OCI-LY3 (cell line): ENCODE measurements at regions not wholly inside any gene's neighbourhood (a gene's known extent, or its start where the extent isn't known, plus 50 kb on each side); places are given as distances from the start of the nearest gene placed in this dataset.

ENCODE experiments used
- H2AFZ ChIP-seq: fragments of 200-600, 300-600 bp; shearing (Covaris generic); 2 replicates; pipeline ENCODE4 v1.6.0; 2014; ENCODE audit warnings: antibody characterized with exemption, low read depth, low read length
- H3K27ac ChIP-seq: fragments of 200-600, 300-600 bp; sonication (generic); 2 replicates; pipeline ENCODE4 v1.5.1; 2014; ENCODE audit warnings: mild to moderate bottlenecking, low read length, moderate library complexity, mixed read lengths
- H3K27me3 ChIP-seq: fragments of 200-600, 300-600 bp; sonication (generic); 2 replicates; pipeline ENCODE4 v1.6.1; 2014; ENCODE audit warnings: low read depth, low read length, mixed read lengths
- H3K36me3 ChIP-seq: fragments of 200-600, 300-600 bp; sonication (generic); replicated peaks from 2 replicates; pipeline ENCODE3; 2014; ENCODE audit warnings: low read depth, low read length, mixed read lengths
- H3K4me1 ChIP-seq: fragments of 300-600, 200-600 bp; sonication (generic); 2 replicates; pipeline ENCODE4 v1.6.1; 2014; ENCODE audit warnings: low read length, mixed read lengths
- H3K4me2 ChIP-seq: fragments of 200-600, 300-600 bp; sonication (generic); 2 replicates; pipeline ENCODE4 v1.6.1; 2014; ENCODE audit warnings: low read length, mixed read lengths
- H3K4me3 ChIP-seq: fragments of 300-600, 200-600 bp; sonication (generic); 2 replicates; pipeline ENCODE4 v1.5.1; 2014; ENCODE audit warnings: antibody characterized with exemption, mild to moderate bottlenecking, low read length, moderate library complexity
- H3K79me2 ChIP-seq: fragments of 300-600, 200-600 bp; shearing (Covaris generic); 2 replicates; pipeline ENCODE4 v1.6.1; 2014; ENCODE audit warnings: mild to moderate bottlenecking, low read length, mixed read lengths
- H3K9ac ChIP-seq: fragments of 300-600, 200-600 bp; shearing (Covaris generic); 2 replicates; pipeline ENCODE4 v1.6.0; 2014; ENCODE audit warnings: mild to moderate bottlenecking, low read length, moderate library complexity
- H3K9me3 ChIP-seq: fragments of 200-600, 300-600 bp; shearing (Covaris generic); 2 replicates; pipeline ENCODE4 v1.6.1; 2014; ENCODE audit warnings: low read length, mixed read lengths; ENCODE audit not compliant: insufficient read depth
- H4K20me1 ChIP-seq: fragments of 200-600, 300-600 bp; sonication (generic); 2 replicates; pipeline ENCODE4 v1.6.1; 2016; ENCODE audit warnings: low read length, mixed read lengths; ENCODE audit not compliant: insufficient read depth
- EZH2phosphoT487 ChIP-seq: fragments of 200-600 bp; shearing (Covaris generic); IDR thresholded peaks from 2 replicates; pipeline ENCODE4 v1.6.1; 2018; ENCODE audit warnings: antibody characterized with exemption, mixed run types, low read depth
- TF ChIP-seq, protein P1 (sequence below): fragments of 200-600, 300-600 bp; sonication (generic); IDR thresholded peaks from 2 replicates; pipeline ENCODE4 v1.5.1; 2014; ENCODE audit warnings: antibody characterized with exemption, low read length, low read depth

- Histone ChIP-seq H3K9me3 (no peaks in the 10 kb centered on the region), H3K9ac (no peak overlapping the region), H2AFZ (no peak overlapping the region), H3K27ac (no peak overlapping the region), H3K4me3 (no peak overlapping the region), H3K4me1 (no peaks in the 10 kb centered on the region), H3K4me2 (no peak overlapping the region), H4K20me1 (no peaks in the 10 kb centered on the region), H3K27me3 (no peaks in the 10 kb centered on the region), H3K79me2 (no peaks in the 10 kb centered on the region), H3K36me3 (no peaks in the 10 kb centered on the region)
- no peak for TF ChIP-seq EZH2phosphoT487
- TF ChIP-seq, protein P1, sequence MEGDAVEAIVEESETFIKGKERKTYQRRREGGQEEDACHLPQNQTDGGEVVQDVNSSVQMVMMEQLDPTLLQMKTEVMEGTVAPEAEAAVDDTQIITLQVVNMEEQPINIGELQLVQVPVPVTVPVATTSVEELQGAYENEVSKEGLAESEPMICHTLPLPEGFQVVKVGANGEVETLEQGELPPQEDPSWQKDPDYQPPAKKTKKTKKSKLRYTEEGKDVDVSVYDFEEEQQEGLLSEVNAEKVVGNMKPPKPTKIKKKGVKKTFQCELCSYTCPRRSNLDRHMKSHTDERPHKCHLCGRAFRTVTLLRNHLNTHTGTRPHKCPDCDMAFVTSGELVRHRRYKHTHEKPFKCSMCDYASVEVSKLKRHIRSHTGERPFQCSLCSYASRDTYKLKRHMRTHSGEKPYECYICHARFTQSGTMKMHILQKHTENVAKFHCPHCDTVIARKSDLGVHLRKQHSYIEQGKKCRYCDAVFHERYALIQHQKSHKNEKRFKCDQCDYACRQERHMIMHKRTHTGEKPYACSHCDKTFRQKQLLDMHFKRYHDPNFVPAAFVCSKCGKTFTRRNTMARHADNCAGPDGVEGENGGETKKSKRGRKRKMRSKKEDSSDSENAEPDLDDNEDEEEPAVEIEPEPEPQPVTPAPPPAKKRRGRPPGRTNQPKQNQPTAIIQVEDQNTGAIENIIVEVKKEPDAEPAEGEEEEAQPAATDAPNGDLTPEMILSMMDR: no peak
These were observed 603.7 kb upstream of the ALCAM start for GRCh38 chr3:104763007-104763406.

DNA sequence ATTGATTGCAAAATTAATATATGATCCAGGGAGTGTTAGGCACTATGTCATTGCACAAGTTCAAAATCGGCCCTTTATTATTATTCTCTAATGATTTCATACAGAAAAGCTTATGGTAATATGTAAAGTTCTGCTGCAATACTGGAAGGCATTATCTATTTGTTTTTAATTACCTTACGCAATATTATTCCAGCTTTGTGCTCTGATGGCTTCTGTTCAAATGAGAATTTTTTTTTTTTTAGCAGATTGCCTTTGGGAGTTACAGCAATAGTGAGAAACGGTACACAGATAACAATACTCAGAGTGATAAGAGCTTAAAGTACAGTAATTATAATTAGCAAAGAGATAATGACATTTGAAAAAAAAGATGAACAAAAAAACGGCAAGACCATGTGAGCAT lies 602.2 kb upstream of the ALCAM start:
- Histone ChIP-seq H4K20me1 (no peaks in the 10 kb centered on the region), H3K4me3 (no peak overlapping the region), H3K9me3 (no peaks in the 10 kb centered on the region), H3K4me2 (no peak overlapping the region), H2AFZ (no peak overlapping the region), H3K79me2 (no peaks in the 10 kb centered on the region), H3K36me3 (no peaks in the 10 kb centered on the region), H3K9ac (no peak overlapping the region), H3K4me1 (no peaks in the 10 kb centered on the region), H3K27me3 (no peaks in the 10 kb centered on the region), H3K27ac (no peak overlapping the region)
- no peak for TF ChIP-seq EZH2phosphoT487
- TF ChIP-seq, protein P1: no peak

GRCh38 chr3:104768886-104769285 lies 597.8 kb upstream of the ALCAM start:
- no peak overlapping the region for H3K27ac ChIP-seq
- no peak overlapping the region for H3K4me2 ChIP-seq
- no peaks in the 10 kb centered on the region for H4K20me1 ChIP-seq
- H3K4me1 ChIP-seq: no peaks in the 10 kb centered on the region
- no peaks in the 10 kb centered on the region for H3K36me3 ChIP-seq
- TF ChIP-seq, protein P1: no peak
- TF ChIP-seq EZH2phosphoT487: no peak
- no peaks in the 10 kb centered on the region for H3K9me3 ChIP-seq
- H3K27me3 ChIP-seq: no peaks in the 10 kb centered on the region
- H3K4me3 ChIP-seq: no peak overlapping the region
- no peak overlapping the region for H3K9ac ChIP-seq
- no peak overlapping the region for H2AFZ ChIP-seq
- H3K79me2 ChIP-seq: no peaks in the 10 kb centered on the region

GRCh38 chr3:104779324-104779723 lies 587.4 kb upstream of the ALCAM start:
- H3K4me3 ChIP-seq: no peak overlapping the region

More at GRCh38 chr3:104779324-104779723, 587.4 kb upstream of the ALCAM start:
- no peaks in the 10 kb centered on the region for H3K79me2 ChIP-seq
- H3K27me3 ChIP-seq: no peaks in the 10 kb centered on the region
- no peaks in the 10 kb centered on the region for H3K36me3 ChIP-seq
- H4K20me1 ChIP-seq: no peaks in the 10 kb centered on the region
- no peak overlapping the region for H3K9ac ChIP-seq
- H2AFZ ChIP-seq: no peak overlapping the region
- H3K4me2 ChIP-seq: no peak overlapping the region
- H3K27ac ChIP-seq: no peak overlapping the region
- H3K4me1 ChIP-seq: peaks cover 11% of the 10 kb centered on the region
- H3K9me3 ChIP-seq: no peaks in the 10 kb centered on the region
- TF ChIP-seq EZH2phosphoT487: no peak
- TF ChIP-seq, protein P1: no peak
